PC-9 (cell line): ENCODE measurements at regions not wholly inside any gene's neighbourhood (a gene's known extent, or its start where the extent isn't known, plus 50 kb on each side); places are given as distances from the start of the nearest gene placed in this dataset.

Experiments used
- BruUV-seq: library from RNA; stranded (reverse); fragments of 400-500 nt; replicated peaks from 2 replicates; lab custom pipeline; 2021; lab: Mats Ljungman, UMichigan
- CTCF ChIA-PET: fragments of 300-600 bp; sonication (Branson Sonifier 250); formaldehyde crosslinking; loops from one replicate; lab custom pipeline; 2022; ENCODE audit warnings: antibody characterized with exemption; lab: Charles Lee
- POLR2A ChIA-PET: fragments of 300-600 bp; sonication (Branson Sonifier 250); formaldehyde crosslinking; loops from one replicate; lab custom pipeline; 2022; ENCODE audit warnings: antibody characterized with exemption; ENCODE audit not compliant: unreplicated experiment; lab: Charles Lee
- DNase-seq, 2 experiments: peaks; one replicate each; pipeline versions ENCODE4 v3.0.0 to v3.0.0-alpha.2; 2015 to 2022; ENCODE audit warnings: mixed read lengths in 1 of 2
- H2AFZ ChIP-seq: fragments of 200-600 bp; sonication (generic); 2 replicates; pipeline ENCODE4 v1.8.1; 2017; ENCODE audit warnings: antibody characterized with exemption
- H3F3A ChIP-seq: fragments of 200-600 bp; sonication (generic); 2 replicates; pipeline ENCODE4 v1.8.1; 2017; ENCODE audit warnings: antibody characterized with exemption, mild to moderate bottlenecking, low read depth; ENCODE audit not compliant: insufficient read depth
- H3K27ac ChIP-seq: fragments of 200-600 bp; sonication (generic); 2 replicates; pipeline ENCODE4 v1.6.1; 2016; ENCODE audit warnings: mixed run types
- H3K27me3 ChIP-seq: fragments of 200-600 bp; sonication (generic); 2 replicates; pipeline ENCODE4 v1.6.1; 2016; ENCODE audit warnings: low read depth, mixed run types; ENCODE audit not compliant: insufficient read depth
- H3K36me3 ChIP-seq: fragments of 200-600 bp; sonication (generic); 2 replicates; pipeline ENCODE4 v1.6.1; 2016; ENCODE audit warnings: low read depth, mixed run types
- H3K4me1 ChIP-seq: fragments of 200-600 bp; sonication (generic); replicated peaks from 2 replicates; pipeline ENCODE4 v1.6.1; 2016; ENCODE audit warnings: mixed run types; ENCODE audit not compliant: insufficient read depth
- H3K4me2 ChIP-seq: fragments of 200-600 bp; sonication (generic); 2 replicates; pipeline ENCODE4 v1.6.1; 2017; ENCODE audit warnings: mixed run types
- H3K4me3 ChIP-seq: fragments of 200-600 bp; sonication (generic); 2 replicates; pipeline ENCODE4 v1.6.1; 2016; ENCODE audit warnings: mixed run types
- H3K79me2 ChIP-seq: fragments of 200-600 bp; sonication (generic); 2 replicates; pipeline ENCODE4 v1.6.1; 2017; ENCODE audit warnings: low read depth, mixed run types
- H3K9me2 ChIP-seq: fragments of 200-600 bp; sonication (generic); 2 replicates; pipeline ENCODE4 v1.8.1; 2017; ENCODE audit warnings: mild to moderate bottlenecking; ENCODE audit not compliant: insufficient read depth
- H3K9me3 ChIP-seq: fragments of 200-600 bp; sonication (generic); 2 replicates; pipeline ENCODE4 v1.8.1; 2016; ENCODE audit warnings: low read depth; ENCODE audit not compliant: insufficient read depth
- H4K20me1 ChIP-seq: fragments of 200-600 bp; sonication (generic); 2 replicates; pipeline ENCODE4 v1.8.1; 2017; ENCODE audit not compliant: insufficient read depth
- CTCF ChIP-seq: fragments of 200-600 bp; sonication (generic); conservative IDR thresholded peaks from 2 replicates; pipeline ENCODE4 v1.6.1; 2017; ENCODE audit warnings: mixed run types, antibody characterized with exemption, mild to moderate bottlenecking, moderate library complexity
- EZH2 ChIP-seq: fragments of 200-600 bp; sonication (generic); IDR thresholded peaks from 2 replicates; pipeline ENCODE4 v1.8.0; 2017; ENCODE audit warnings: antibody characterized with exemption, low read depth
- intact Hi-C: fragments of 100-400 bp; cut with micrococcal nuclease; formaldehyde crosslinking; loops from one replicate; pipeline ENCODE4 v1.10.0; 2022; ENCODE audit not compliant: unreplicated experiment

- POLR2A ChIA-PET, result no interaction called here
- intact Hi-C loops, result no loop called here
- H3K4me2 ChIP-seq, result no peak overlapping the region
- no peaks in the 10 kb centered on the region for H3K79me2 ChIP-seq
- BruUV-seq, result no TSS peak
- H2AFZ ChIP-seq, result no peak overlapping the region
- peaks cover 7% of the 10 kb centered on the region; the same call in 1 of the 2 replicates for H3K27me3 ChIP-seq
- TF ChIP-seq CTCF, result no peak
- no peak for TF ChIP-seq EZH2
- H3K4me1 ChIP-seq, result no peaks in the 10 kb centered on the region
- no peaks in the 10 kb centered on the region for H3F3A ChIP-seq
- no peak for DNase-seq
- CTCF ChIA-PET, result no interaction called here
- H3K27ac ChIP-seq, result no peak overlapping the region
- no peak overlapping the region for H3K4me3 ChIP-seq
- H4K20me1 ChIP-seq, result no peaks in the 10 kb centered on the region
- no peaks in the 10 kb centered on the region for H3K9me3 ChIP-seq
- no peaks in the 10 kb centered on the region for H3K9me2 ChIP-seq
- no peaks in the 10 kb centered on the region for H3K36me3 ChIP-seq
Measured at GRCh38 chr2:21585881-21586280, 462.1 kb downstream of the TDRD15 start.

GRCh38 chr2:21590026-21590690 lies 466.4 kb downstream of the TDRD15 start:
- CTCF ChIA-PET, result no interaction called here
- Histone ChIP-seq H3K9me3 (no peaks in the 10 kb centered on the region), H3K27ac (no peak overlapping the region), H4K20me1 (no peaks in the 10 kb centered on the region), H3K36me3 (no peaks in the 10 kb centered on the region), H2AFZ (no peak overlapping the region), H3K4me1 (no peaks in the 10 kb centered on the region), H3K4me3 (no peak overlapping the region), H3K4me2 (no peak overlapping the region), H3K9me2 (no peaks in the 10 kb centered on the region), H3K27me3 (peaks cover 11% of the 10 kb centered on the region; the same call in 1 of the 2 replicates), H3K79me2 (no peaks in the 10 kb centered on the region), H3F3A (no peaks in the 10 kb centered on the region)
- BruUV-seq, result no TSS peak
- POLR2A ChIA-PET, result no interaction called here
- no peak for DNase-seq
- no peak for TF ChIP-seq EZH2
- no peak for TF ChIP-seq CTCF
- intact Hi-C loops, result no loop called here

- DNase-seq, result no peak
- no peak overlapping the region for H2AFZ ChIP-seq
- no peak overlapping the region for H3K4me3 ChIP-seq
- no peak overlapping the region for H3K27ac ChIP-seq
- intact Hi-C loops, result no loop called here
- H3K4me1 ChIP-seq, result no peaks in the 10 kb centered on the region
- H3K36me3 ChIP-seq, result no peaks in the 10 kb centered on the region
- POLR2A ChIA-PET, result no interaction called here
- H4K20me1 ChIP-seq, result no peaks in the 10 kb centered on the region
- H3F3A ChIP-seq, result no peaks in the 10 kb centered on the region
- H3K9me2 ChIP-seq, result no peaks in the 10 kb centered on the region
- CTCF ChIA-PET, result no interaction called here
- no TSS peak for BruUV-seq
- no peaks in the 10 kb centered on the region for H3K9me3 ChIP-seq
- H3K79me2 ChIP-seq, result no peaks in the 10 kb centered on the region
- no peak overlapping the region for H3K4me2 ChIP-seq
- TF ChIP-seq CTCF (no peak), EZH2 (no peak)
- peaks cover 11% of the 10 kb centered on the region; the same call in 1 of the 2 replicates for H3K27me3 ChIP-seq
Measured at GRCh38 chr2:21591926-21592325, 468.2 kb downstream of the TDRD15 start.
